ENCODE measurements at regions not wholly inside any gene's neighbourhood (a gene's known extent, or its start where the extent isn't known, plus 50 kb on each side); places are given as distances from the start of the nearest gene placed in this dataset.

DNA sequence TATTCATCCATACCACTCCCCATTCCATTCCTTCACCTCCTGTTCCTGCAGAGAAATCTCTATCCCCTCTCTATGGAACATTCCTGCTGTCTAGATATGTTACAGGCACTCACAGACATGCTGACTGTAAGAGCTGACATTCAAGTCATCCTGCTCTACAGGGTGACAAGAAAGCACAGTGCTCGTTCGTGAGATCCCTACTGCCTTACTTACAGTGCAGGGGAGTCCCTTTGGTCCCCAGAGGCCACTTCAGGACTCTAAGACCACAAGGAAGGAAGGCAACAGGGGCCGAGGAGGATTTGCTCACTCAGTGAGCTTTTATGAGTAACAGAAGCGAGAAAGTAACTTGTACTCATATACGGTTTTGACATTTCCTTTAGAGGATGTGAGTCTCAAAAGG lies 110.5 kb downstream of the GAS1 start:
- Histone ChIP-seq H4K20me1 (ENCODE audit: insufficient read depth) (no peaks in the 10 kb centered on the region), H3K4me2 (ENCODE audit: low read length) (no peak overlapping the region), H3K36me3 (ENCODE audit: insufficient read depth, low read length) (no peaks in the 10 kb centered on the region), H3K9me3 (ENCODE audit: low read length) (no peaks in the 10 kb centered on the region), H3K9me2 (ENCODE audit: insufficient read depth, low read length) (no peaks in the 10 kb centered on the region), H3K27me3 (ENCODE audit: insufficient read depth, low read depth, low read length) (no peaks in the 10 kb centered on the region), H3K79me2 (replicated peaks; ENCODE audit: insufficient read depth, low read length) (no peaks in the 10 kb centered on the region), H2AFZ (ENCODE audit: low read depth, low read length) (peak overlapping the region; percentile 49), H3K4me3 (ENCODE audit: low read length) (no peak overlapping the region), H3F3A (ENCODE audit: insufficient read depth, low read length, poor library complexity, severe bottlenecking) (no peaks in the 10 kb centered on the region), H3K27ac (ENCODE audit: low read length) (peak overlapping the region; percentile 28), H3K9ac (ENCODE audit: low read length) (no peak overlapping the region)
- no peak for TF ChIP-seq EZH2 (IDR thresholded peaks at IDR 0.05; ENCODE audit: borderline replicate concordance, insufficient read depth, low read length, poor library complexity, severe bottlenecking)
- no peak for TF ChIP-seq MXI1 (conservative IDR thresholded peaks at IDR 0.05; ENCODE audit: poor library complexity, severe bottlenecking)
- TF ChIP-seq EP300 (conservative IDR thresholded peaks at IDR 0.05; ENCODE audit: poor library complexity, severe bottlenecking): peak; percentile 86
- TF ChIP-seq, protein P1, sequence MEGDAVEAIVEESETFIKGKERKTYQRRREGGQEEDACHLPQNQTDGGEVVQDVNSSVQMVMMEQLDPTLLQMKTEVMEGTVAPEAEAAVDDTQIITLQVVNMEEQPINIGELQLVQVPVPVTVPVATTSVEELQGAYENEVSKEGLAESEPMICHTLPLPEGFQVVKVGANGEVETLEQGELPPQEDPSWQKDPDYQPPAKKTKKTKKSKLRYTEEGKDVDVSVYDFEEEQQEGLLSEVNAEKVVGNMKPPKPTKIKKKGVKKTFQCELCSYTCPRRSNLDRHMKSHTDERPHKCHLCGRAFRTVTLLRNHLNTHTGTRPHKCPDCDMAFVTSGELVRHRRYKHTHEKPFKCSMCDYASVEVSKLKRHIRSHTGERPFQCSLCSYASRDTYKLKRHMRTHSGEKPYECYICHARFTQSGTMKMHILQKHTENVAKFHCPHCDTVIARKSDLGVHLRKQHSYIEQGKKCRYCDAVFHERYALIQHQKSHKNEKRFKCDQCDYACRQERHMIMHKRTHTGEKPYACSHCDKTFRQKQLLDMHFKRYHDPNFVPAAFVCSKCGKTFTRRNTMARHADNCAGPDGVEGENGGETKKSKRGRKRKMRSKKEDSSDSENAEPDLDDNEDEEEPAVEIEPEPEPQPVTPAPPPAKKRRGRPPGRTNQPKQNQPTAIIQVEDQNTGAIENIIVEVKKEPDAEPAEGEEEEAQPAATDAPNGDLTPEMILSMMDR (IDR thresholded peaks at IDR 0.05; ENCODE audit: poor library complexity, severe bottlenecking): no peak
- no peak for TF ChIP-seq TAF1 (IDR thresholded peaks at IDR 0.05; ENCODE audit: low read depth)
- TF ChIP-seq POLR2AphosphoS5 (IDR thresholded peaks at IDR 0.05): peak; percentile 63
- TF ChIP-seq RAD21 (conservative IDR thresholded peaks at IDR 0.05): no peak
- TF ChIP-seq, protein P2, sequence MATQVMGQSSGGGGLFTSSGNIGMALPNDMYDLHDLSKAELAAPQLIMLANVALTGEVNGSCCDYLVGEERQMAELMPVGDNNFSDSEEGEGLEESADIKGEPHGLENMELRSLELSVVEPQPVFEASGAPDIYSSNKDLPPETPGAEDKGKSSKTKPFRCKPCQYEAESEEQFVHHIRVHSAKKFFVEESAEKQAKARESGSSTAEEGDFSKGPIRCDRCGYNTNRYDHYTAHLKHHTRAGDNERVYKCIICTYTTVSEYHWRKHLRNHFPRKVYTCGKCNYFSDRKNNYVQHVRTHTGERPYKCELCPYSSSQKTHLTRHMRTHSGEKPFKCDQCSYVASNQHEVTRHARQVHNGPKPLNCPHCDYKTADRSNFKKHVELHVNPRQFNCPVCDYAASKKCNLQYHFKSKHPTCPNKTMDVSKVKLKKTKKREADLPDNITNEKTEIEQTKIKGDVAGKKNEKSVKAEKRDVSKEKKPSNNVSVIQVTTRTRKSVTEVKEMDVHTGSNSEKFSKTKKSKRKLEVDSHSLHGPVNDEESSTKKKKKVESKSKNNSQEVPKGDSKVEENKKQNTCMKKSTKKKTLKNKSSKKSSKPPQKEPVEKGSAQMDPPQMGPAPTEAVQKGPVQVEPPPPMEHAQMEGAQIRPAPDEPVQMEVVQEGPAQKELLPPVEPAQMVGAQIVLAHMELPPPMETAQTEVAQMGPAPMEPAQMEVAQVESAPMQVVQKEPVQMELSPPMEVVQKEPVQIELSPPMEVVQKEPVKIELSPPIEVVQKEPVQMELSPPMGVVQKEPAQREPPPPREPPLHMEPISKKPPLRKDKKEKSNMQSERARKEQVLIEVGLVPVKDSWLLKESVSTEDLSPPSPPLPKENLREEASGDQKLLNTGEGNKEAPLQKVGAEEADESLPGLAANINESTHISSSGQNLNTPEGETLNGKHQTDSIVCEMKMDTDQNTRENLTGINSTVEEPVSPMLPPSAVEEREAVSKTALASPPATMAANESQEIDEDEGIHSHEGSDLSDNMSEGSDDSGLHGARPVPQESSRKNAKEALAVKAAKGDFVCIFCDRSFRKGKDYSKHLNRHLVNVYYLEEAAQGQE (IDR thresholded peaks at IDR 0.05; ENCODE audit: borderline replicate concordance): no peak
- TF ChIP-seq SMC3 (conservative IDR thresholded peaks at IDR 0.05; ENCODE audit: poor library complexity): peak; percentile 21

DNA sequence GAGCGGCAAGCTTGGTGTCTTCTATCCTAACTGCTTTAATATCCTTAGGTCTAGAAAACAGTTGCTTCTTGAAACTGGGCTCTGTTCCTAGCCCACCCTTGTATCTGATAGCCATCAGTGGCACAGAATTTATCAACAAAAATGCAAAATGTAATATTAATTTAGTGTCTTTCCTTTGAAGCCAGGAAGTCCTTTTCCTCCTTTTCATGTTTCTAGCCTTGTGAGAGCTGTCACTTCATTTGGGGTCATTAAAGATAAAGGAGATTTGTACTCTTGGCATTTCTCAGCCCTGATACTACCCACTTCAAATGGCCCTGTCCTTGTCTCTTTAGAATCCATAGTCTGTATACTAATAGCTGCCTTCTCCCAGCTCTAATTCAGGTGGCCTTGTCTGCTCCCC lies 111.0 kb downstream of the GAS1 start:
- Histone ChIP-seq H3K9ac (ENCODE audit: low read length) (no peak overlapping the region), H3K4me2 (ENCODE audit: low read length) (no peak overlapping the region), H3K4me3 (ENCODE audit: low read length) (no peak overlapping the region), H3K27me3 (ENCODE audit: insufficient read depth, low read depth, low read length) (no peaks in the 10 kb centered on the region), H3K36me3 (ENCODE audit: insufficient read depth, low read length) (no peaks in the 10 kb centered on the region), H3F3A (ENCODE audit: insufficient read depth, low read length, poor library complexity, severe bottlenecking) (no peaks in the 10 kb centered on the region), H3K9me3 (ENCODE audit: low read length) (no peaks in the 10 kb centered on the region), H2AFZ (ENCODE audit: low read depth, low read length) (peak overlapping the region; percentile 49), H3K79me2 (replicated peaks; ENCODE audit: insufficient read depth, low read length) (no peaks in the 10 kb centered on the region), H3K27ac (ENCODE audit: low read length) (peak overlapping the region; percentile 31), H4K20me1 (ENCODE audit: insufficient read depth) (no peaks in the 10 kb centered on the region), H3K9me2 (ENCODE audit: insufficient read depth, low read length) (no peaks in the 10 kb centered on the region)
- TF ChIP-seq, protein P2 (IDR thresholded peaks at IDR 0.05; ENCODE audit: borderline replicate concordance): no peak
- TF ChIP-seq EP300 (conservative IDR thresholded peaks at IDR 0.05; ENCODE audit: poor library complexity, severe bottlenecking) (no peak), RAD21 (conservative IDR thresholded peaks at IDR 0.05) (no peak), POLR2AphosphoS5 (IDR thresholded peaks at IDR 0.05) (no peak), EZH2 (IDR thresholded peaks at IDR 0.05; ENCODE audit: borderline replicate concordance, insufficient read depth, low read length, poor library complexity, severe bottlenecking) (no peak), TAF1 (IDR thresholded peaks at IDR 0.05; ENCODE audit: low read depth) (no peak), MXI1 (conservative IDR thresholded peaks at IDR 0.05; ENCODE audit: poor library complexity, severe bottlenecking) (no peak), SMC3 (conservative IDR thresholded peaks at IDR 0.05; ENCODE audit: poor library complexity) (no peak)
- TF ChIP-seq, protein P1 (IDR thresholded peaks at IDR 0.05; ENCODE audit: poor library complexity, severe bottlenecking): no peak

All from neural cell (in vitro differentiated cells).